Skeletal muscle cell (primary cell): ENCODE measurements at regions not wholly inside any gene's neighbourhood (a gene's known extent, or its start where the extent isn't known, plus 50 kb on each side); places are given as distances from the start of the nearest gene placed in this dataset.
"Not testable (repeated sequence)": the region's sequence is repeated elsewhere in the genome, so short reads cannot be mapped to it uniquely, and the experiment has no call there.

Experiments
- DNase-seq: peaks from one replicate; pipeline ENCODE4 v3.0.0-alpha.2; 2010; ENCODE audit warnings: low read depth
- H3K4me3 ChIP-seq: 2 replicates; pipeline ENCODE4 v1.5.1; 2011; ENCODE audit warnings: low read depth, mild to moderate bottlenecking, control low read depth, low read length, moderate library complexity

GRCh38 chr2:166750624-166751023 lies 137.7 kb upstream of the XIRP2 start:
- no peak overlapping the region for H3K4me3 ChIP-seq
- DNase-seq: no peak

GRCh38 chr2:166744117-166744516 lies 144.2 kb upstream of the XIRP2 start:
- DNase-seq, H3K4me3 ChIP-seq: not testable (repeated sequence)

- DNase-seq, H3K4me3 ChIP-seq: not testable (repeated sequence)
Observed at GRCh38 chr2:166743482-166743881, 144.8 kb upstream of the XIRP2 start.

GRCh38 chr2:166727095-166727494 lies 161.2 kb upstream of the XIRP2 start:
- DNase-seq: no peak

GRCh38 chr2:166725927-166726924 lies 162.1 kb upstream of the XIRP2 start:
- no peak overlapping the region for H3K4me3 ChIP-seq
- no peak for DNase-seq

More at GRCh38 chr2:166727095-166727494, 161.2 kb upstream of the XIRP2 start:
- H3K4me3 ChIP-seq: no peak overlapping the region

GRCh38 chr2:166716968-166717367 lies 171.3 kb upstream of the XIRP2 start:
- no peak overlapping the region for H3K4me3 ChIP-seq
- DNase-seq: no peak

GRCh38 chr2:166700079-166700478 lies 188.2 kb upstream of the XIRP2 start:
- H3K4me3 ChIP-seq: no peak overlapping the region
- no peak for DNase-seq

- no peak overlapping the region for H3K4me3 ChIP-seq
- no peak for DNase-seq
Observed at GRCh38 chr2:166695154-166695553, 193.1 kb upstream of the XIRP2 start.

- DNase-seq, H3K4me3 ChIP-seq: not testable (repeated sequence)
Observed at GRCh38 chr2:166686057-166686456, 192.0 kb upstream of the SCN7A start.

GRCh38 chr2:166677996-166678395 lies 183.9 kb upstream of the SCN7A start:
- no peak overlapping the region for H3K4me3 ChIP-seq
- DNase-seq: no peak

- DNase-seq: no peak
- no peak overlapping the region for H3K4me3 ChIP-seq
Observed at GRCh38 chr2:166676716-166677115, 182.7 kb upstream of the SCN7A start.

- no peak for DNase-seq
- no peak overlapping the region for H3K4me3 ChIP-seq
Observed at GRCh38 chr2:166675553-166675952, 181.5 kb upstream of the SCN7A start.

GRCh38 chr2:166673986-166674385 lies 179.9 kb upstream of the SCN7A start:
- DNase-seq: no peak
- no peak overlapping the region for H3K4me3 ChIP-seq

GRCh38 chr2:166671801-166672200 lies 177.8 kb upstream of the SCN7A start:
- DNase-seq: no peak
- H3K4me3 ChIP-seq: no peak overlapping the region

- H3K4me3 ChIP-seq: no peak overlapping the region
- DNase-seq: no peak
Observed at GRCh38 chr2:166671235-166671634, 177.2 kb upstream of the SCN7A start.

- H3K4me3 ChIP-seq: no peak overlapping the region
- peak; percentile 70 for DNase-seq
Observed at GRCh38 chr2:166665991-166666940, 172.2 kb upstream of the SCN7A start.

GRCh38 chr2:166661824-166662223 lies 167.8 kb upstream of the SCN7A start:
- no peak for DNase-seq
- no peak overlapping the region for H3K4me3 ChIP-seq

GRCh38 chr2:166661391-166661790 lies 167.3 kb upstream of the SCN7A start:
- no peak for DNase-seq
- H3K4me3 ChIP-seq: no peak overlapping the region

- DNase-seq: no peak
- no peak overlapping the region for H3K4me3 ChIP-seq
Observed at GRCh38 chr2:166658901-166659300, 164.9 kb upstream of the SCN7A start.
